Head of caudate nucleus (tissue), 42 donors: ENCODE measurements at regions not wholly inside any gene's neighbourhood (a gene's known extent, or its start where the extent isn't known, plus 50 kb on each side); places are given as distances from the start of the nearest gene placed in this dataset.
A peak's percentile ranks its signal among the peaks of the same experiment; 100 is the strongest.

Experiments
- DNase-seq, 42 donors: peaks; one replicate each; pipeline versions ENCODE4 v3.0.0 to v3.0.0-alpha.2; 2020 to 2021; ENCODE audit warnings: mixed read lengths in 7 of 42
- intact Hi-C: fragments of 100-400 bp; cut with DNase I; formaldehyde crosslinking; loops from one replicate; pipeline ENCODE4 v1.15.0; 2022

- intact Hi-C loops, result no loop called here
- no peak for DNase-seq
Measured at GRCh38 chr19:46962030-46962570, 57.5 kb upstream of the NPAS1 start.

GRCh38 chr19:46963093-46963734 lies 56.4 kb upstream of the NPAS1 start:
- intact Hi-C loops, result no loop called here
- DNase-seq, result no peak

GRCh38 chr19:46967578-46968032 lies 52.0 kb upstream of the NPAS1 start:
- intact Hi-C loops, result no loop called here

More at GRCh38 chr19:46967578-46968032, 52.0 kb upstream of the NPAS1 start:
- peak in 2 of 42 donors; percentile 28 to 29 for DNase-seq
